NCI-H1417 (cell line): ENCODE measurements at regions not wholly inside any gene's neighbourhood (a gene's known extent, or its start where the extent isn't known, plus 50 kb on each side); places are given as distances from the start of the nearest gene placed in this dataset.
A peak's percentile ranks its signal among the peaks of the same experiment; 100 is the strongest.

ENCODE experiments used
- DNase-seq, 3 experiments: peaks; one replicate each; lab custom pipeline; 2025; lab: John Stamatoyannopoulos, UW

DNA sequence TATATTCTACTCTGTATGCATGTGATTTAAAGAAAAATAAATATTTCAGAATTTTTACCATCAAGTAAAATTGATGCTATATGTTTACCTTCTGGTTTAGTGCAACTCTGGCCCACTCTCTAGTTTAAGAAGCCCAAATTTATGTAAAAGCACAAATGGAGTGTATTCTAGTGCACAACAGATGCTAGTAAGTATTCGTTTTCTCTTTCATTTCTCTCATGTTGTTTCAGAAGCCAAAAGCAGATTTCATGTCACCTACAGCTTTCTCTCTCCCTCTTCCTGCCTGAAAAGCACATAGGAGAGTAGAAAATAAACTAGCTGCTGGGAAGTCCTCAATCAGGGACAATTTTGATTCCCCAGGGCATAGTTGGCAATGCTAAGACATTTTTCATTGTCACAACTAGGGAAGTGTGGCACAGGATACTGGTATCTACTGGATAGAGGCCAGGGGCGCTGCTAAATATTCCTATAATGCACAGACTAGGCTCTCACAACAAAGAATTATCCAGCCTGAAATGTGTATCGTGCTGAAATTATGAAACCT, 147.4 kb upstream of the ARHGEF26 start:
- no peak for DNase-seq

DNA sequence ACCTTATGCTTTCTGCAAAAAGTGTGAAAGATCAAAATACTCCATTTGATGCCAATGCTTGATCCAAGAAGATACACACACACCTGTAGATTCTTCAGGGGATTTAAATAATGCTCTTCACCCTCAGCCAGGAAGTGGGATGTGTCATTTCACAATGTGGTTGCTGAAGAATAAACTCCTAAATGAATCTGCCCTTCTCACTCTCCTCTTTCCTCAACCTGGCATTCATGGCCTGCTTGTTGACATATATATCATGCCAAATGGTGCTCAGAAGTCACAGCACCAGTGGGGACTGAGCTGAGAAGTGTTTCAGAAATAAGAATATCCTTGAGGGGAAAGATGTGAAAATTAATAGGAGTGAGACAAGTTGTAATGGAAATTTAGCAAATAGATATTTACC, 146.6 kb upstream of the ARHGEF26 start:
- DNase-seq = no peak

DNA sequence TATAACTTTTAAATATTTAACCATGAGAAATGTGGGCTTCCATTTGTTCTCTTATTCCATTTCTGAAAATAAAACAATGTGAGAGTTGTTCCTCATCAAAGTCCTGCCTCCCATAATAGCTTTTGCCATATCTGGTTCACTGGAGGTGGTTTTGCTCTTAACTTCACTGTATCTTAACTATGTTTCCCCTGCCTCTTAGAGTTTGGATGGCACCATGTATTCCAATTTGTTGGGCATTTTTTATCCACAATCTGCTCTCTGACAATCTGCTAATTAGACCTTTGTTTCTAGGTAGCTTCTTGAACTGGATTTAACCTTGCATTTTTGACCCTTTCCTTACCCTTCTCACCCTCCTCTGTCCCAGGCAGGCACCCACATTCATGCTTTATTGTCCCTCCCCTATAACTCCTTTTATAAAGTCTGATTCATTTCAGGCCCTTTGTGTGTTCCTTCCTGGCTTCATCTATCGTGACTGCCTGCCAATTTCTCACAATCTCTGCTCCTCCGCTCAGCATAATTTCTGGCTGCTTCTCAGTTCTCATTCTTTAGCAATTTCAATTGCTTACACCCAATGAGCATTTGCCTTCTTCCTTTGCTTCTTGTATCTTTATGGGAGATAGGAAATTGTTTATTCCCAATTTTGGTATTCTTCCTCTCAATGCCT, 144.2 kb upstream of the ARHGEF26 start:
- DNase-seq = peak in 1 of 3 experiments; percentile 46

DNA sequence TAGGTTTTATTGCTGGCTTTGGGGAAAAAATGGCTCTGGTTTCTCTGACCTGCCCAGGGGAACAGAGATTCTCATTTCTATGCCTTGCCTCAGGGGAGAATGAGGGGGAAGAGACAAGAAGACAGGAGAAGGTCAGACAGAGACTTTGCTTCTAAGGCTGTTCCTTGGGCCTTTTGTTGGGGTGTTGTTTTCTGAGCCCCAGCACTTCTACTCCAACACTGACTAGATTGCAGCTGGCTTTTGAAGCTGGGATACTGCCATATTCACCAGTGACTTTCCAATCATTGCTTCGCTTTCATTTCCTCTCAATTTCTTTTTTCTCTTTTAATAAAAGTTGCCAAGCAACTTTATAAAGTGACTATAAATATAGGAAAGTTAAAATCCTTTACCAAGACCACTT, 143.2 kb upstream of the ARHGEF26 start:
- DNase-seq = no peak

DNA sequence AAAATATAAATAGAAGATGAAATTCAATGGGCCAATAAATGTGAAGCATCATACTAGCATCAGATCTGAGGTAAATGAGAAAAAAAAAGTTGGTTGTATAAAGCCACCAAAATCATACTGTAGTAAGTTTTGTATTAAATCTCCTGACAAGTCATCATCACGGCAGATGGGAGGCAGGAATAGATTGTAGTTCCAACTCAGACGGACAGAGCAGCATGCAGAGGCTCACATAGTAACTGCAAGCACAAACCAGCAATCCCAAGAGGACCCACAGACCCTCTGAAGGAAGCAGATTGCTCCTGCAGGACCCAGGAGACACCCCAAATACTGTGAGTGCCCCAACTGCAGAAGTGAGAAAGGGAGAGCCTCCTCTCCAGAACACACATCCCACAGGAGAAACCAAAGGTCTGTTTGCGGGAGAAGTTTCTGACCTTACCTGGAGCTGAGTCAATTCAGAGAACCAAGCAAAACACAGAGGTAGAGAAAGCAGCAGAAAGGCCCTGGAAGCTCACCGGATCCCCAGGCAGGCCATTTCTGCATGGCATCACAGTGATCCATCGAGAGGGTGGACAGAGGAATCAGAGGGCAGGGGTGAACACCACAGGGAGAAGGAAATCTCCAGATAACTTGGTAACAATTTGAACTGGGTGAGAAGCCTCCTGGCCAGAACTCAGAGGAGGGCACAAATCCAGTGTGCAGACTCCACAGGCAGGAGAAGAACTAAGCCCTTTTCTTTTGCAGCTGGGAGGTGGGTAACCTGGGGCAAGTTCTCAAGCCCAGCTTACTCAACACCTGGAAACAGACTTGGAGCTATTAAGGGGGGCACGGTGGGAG, 141.6 kb upstream of the ARHGEF26 start:
- DNase-seq = no peak

DNA sequence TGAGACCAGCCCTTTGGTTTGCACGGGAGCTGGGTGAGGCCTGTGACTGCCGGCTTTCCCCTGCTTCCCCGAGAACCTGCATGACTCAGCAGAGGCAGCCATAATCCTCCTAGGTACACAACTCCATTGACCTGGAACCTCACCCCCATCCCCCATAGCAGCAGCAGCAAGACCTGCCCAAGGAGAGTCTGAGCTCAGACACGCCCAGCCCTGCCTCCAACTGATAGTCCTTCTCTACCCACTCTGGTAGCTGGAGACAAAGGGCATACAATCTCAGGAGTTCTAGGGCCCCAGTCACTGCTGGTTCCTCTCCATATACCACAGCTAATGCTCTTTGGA, 141.0 kb upstream of the ARHGEF26 start:
- DNase-seq = no peak

DNA sequence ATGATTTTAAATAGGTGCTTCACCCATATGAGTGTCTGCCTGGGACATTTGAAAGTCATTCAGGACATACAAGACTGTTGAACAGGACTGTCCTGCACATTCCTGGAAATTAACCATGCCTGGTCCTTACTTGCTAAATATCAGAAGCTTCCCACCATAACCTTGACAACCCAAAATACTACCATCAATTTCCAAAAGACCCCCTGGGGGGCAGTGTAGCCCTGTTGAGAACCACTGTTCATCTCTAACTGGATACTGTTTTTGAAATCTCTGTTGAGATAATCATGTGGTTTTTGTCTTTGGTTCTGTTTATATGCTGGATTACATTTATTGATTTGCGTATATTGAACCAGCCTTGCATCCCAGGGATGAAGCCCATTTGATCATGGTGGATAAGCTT, 123.8 kb upstream of the ARHGEF26 start:
- peak in 1 of 3 experiments; percentile 34 for DNase-seq

DNA sequence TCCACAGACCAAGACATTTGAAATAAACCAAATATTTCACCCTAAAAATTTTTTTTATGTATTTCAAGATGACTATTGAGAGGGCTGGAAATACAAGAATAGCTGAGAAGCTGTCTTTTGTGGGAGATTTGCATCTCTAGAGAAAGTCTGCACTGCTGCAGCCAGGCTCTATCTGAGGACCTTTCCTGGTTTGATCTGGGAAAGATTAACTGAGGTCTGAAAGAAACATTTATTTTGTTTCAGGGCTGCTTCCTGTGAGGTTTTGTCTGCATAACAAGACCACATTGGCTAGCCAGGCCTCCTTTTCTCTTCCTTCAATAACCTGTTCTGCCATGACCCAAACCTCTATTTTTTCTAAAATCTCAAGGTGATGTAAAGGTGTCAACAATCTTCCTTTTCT, 117.5 kb upstream of the ARHGEF26 start:
- DNase-seq = no peak

DNA sequence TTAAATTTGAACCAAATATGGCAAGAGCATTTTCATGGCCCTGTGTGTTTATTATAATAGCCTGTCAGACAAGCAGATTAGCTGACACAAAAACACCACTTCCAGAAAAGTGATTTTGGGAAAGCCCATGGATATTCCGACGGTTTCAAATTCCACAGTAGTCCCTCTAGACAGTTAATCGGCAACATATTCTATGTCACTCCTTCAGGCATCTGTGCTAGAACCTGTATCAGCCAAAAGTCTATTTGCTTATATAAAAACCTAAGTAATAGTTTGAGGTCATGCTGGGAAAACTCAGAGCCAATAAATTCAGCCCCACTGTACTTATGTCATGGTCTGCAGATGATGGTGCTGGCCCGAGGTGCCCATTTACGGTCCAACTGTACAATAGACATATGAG, 110.2 kb upstream of the ARHGEF26 start:
- no peak for DNase-seq

DNA sequence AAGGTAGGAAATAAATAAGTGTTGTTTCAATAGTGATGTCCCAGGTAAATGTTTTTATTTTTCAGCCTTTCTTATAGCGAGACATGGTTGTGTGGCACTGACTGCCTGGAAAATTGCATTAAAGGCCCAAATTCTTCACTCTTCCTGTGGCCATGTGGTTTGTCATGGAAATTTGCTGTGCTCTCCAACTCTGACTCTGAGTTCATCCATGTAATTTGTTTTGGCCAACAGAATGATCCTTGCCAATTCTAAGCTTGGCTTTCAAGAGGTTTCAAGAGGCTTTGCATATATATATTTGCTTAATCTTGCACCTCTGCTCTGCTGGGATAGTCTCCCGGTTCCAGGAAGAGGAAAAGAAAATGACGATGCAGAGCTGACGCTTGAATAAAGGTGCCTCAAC, 107.5 kb upstream of the ARHGEF26 start:
- DNase-seq = no peak

DNA sequence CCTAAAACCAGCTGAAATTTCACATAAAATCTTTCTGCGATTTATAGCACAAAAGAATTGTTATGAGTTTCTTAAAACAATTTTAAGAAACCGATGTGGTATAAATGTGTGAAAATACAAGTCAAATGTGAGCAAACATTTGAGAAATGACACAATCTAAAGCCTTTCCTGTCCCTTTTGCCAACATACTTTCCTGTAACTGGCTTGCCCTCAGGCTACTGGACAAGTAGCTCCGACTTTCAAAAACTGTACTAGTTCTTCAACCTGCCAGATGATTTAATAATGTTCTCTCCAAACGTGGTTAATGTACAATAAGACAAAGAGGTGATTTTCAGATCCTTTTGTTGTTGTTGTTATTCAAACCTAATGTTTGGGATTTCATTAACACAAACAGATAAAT, 105.9 kb upstream of the ARHGEF26 start:
- no peak for DNase-seq

DNA sequence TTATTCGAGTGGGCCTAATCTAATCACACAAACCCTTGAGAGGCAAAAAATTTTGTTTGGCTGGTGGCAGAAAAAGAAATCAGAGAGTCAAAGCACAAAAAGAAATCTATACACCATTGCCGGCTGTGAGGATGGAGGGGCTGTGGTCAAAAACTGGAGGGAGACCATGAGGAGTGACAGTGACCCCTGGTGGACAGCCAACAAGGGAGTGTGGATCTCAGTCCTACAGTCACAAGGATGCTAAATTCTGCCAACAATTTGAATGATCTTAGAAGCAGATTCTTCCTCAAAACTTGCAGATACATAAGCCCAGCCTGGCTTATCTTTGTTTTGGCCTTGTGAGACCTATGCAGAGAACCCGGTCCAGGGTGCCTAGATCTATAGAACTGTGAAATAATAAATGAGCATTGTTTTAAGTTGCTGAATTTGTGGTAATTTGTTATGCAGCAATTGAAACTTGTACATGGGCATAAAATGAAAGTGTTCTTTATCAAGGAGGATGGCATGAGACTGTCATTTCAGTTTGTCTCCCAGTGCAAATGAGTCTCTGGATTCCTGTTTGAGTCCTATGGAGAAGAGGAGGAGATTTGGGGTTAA, 103.0 kb upstream of the ARHGEF26 start:
- DNase-seq = peak; percentile 3 to 53 (median 17)

DNA sequence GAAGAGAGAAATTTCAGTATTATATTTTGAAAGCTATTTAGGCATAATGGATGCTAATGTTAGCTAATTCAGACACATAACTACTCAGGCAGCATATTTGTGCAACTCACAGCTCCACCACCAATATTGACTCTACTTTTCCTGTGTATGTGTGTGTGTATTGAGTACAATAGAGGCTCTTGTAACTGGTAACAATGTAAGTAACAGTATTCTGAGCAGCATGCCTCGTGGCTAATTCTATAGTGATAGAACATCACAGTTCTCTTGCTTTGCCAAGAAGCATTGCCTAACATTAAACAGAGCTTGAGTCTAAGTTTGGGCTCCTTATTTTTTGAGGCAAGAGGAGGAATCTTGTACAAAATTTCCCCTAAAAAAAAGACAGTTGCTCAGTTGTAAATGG, 98.6 kb upstream of the ARHGEF26 start:
- DNase-seq = peak in 1 of 3 experiments; percentile 29

DNA sequence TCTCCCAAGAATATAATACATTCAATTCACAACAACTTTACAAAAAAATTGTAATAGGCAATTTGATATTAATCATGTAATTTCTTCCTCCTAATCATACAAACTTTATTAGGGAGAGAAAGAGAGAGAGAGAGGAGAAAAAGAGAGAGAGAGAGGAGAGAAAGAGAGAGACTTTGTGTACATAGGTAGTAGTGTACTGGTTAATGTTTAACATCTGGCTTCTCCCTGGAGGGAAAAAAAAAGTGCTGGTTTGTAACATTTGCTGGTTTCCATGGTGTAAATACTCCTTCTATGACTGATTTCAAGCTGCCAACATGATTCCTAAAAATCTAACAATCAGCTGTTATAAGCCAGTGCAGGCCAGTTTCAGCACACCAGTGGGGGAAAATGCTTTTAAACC, 98.0 kb upstream of the ARHGEF26 start:
- no peak for DNase-seq

DNA sequence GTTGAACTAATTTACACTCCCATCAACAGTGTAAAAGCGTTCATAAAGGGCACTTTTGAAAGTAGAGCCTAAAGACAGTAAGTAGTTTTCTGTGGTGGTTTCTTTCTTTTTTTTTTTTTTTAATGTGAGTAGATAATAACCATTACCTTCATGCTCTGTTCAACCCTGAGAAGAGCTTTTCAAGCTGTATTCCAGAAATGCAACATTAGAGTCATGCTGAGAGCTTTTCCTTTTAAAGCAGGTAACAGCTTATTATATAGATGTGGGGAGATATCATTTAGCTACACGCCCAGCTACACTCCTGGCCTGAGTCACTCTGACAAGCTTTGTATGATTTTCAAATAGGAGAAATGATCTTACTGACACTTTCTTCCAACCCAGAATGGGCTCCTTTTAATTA, 96.2 kb upstream of the ARHGEF26 start:
- DNase-seq = peak in 2 of 3 experiments; percentile 10 to 49

DNA sequence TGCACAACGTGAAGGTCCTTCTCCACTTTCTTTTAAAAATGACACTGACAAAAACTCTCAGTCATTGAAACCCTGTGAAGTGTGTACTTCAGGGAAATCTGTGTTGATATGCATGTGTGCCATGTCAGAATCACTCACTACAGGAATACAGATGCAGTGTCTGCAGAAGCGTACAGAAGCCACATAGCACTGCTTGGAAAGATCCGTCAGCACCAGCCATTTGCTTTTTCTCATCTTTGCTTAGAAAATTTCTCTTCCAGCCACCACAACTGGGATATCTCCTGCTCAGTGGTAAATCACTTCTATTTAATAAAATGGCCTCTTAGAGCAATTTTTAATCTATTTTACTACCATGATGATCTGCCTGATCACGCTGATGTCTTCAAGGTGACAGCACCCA, 91.3 kb upstream of the ARHGEF26 start:
- DNase-seq = no peak

DNA sequence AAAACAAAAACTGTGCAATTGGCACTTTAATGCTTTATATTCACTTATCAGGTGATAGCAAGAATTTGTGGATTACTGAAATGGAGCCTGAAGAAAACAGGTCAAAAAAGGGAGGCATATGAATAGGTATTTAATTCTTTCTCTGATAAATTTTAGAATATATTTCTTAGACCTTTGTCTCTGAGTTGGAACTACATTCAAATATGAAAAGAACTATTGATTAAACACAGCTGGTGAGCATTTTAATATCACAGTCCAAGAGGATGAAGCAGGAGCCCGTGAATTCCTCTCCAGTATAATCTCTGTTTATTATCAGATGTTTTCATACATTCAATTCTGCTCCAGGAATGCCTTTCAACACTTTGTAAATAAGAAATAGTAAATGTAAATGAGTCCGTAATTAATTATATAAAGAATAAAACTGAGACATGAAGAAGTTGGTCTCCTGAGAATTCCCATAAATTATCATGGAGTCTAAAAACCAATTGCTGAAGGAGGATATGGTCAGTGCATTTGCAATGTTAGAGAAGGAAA, 86.3 kb upstream of the ARHGEF26 start:
- no peak for DNase-seq

DNA sequence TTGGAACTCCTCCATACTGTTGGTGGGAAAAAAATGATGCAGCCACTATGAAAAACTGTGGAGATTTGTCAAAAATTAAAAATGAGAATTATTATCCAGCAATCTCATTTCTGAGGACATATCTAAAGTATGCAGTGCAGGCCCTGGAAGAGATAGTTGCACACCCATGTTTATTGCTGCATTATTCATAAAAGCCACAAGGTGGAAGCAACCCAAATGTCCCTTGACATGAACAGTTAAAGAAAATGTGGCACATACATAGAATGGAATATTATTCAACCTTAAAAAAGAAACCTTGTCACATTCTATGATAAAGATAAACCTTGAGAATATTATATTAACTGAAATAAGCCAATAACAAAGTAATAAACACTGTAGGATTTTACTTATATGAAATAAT, 80.9 kb upstream of the ARHGEF26 start:
- peak in 1 of 3 experiments; percentile 44 for DNase-seq

DNA sequence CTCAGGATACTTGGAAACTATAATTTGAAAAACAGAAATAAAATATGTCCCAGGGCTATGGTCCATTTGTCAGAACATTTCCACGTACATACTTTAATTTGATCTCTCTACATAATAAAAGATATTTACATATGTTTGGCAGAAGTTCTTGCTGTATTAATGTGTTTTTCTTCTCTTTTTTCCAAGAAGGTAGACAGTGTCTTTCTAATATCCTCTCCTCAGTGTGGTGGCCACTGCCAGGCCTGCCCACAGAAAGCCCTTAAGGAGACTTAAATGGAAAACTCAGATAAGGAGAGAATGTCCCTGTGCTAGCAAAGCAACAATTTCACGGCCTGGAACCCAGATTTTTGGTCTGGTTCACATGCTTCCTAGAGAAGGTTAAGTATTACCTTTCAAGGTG, 76.5 kb upstream of the ARHGEF26 start:
- DNase-seq = no peak

DNA sequence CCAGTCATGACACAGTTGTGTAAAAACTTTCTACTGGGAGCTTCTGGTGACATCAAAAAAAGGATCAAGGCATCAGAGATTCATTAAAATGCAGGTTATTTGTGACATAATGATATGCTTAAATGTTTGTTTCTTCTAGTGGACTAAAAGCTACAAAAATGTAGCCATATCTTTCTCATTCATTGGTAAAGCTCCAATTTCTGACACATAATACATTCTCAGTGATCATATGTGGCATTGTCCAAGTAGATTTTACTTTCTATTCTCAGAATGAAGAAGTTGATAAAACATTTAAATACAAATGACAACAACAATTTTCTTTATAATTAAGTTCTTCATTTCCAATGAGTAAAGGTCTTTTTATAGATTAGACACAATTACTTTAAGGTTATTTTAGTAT, 71.0 kb upstream of the ARHGEF26 start:
- DNase-seq = no peak

DNA sequence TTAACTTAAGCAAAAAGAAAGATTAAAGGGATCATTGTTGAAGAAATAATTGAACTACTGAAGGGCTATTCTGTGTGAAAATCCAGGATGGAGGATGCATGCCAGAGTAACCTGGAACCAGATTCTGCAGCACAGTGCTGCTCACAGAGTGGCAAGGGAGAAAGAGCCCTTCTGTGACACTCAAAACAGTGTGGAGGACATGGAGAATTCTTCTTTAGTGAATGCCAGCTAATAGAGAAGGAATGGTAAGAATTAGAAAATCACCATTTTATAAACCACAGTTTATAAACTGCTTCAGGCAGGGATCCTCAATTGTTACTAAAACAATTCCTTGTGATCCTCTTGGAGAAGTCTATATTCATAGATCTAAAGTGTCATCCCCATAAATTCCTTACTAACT, 70.4 kb upstream of the ARHGEF26 start:
- DNase-seq = no peak

DNA sequence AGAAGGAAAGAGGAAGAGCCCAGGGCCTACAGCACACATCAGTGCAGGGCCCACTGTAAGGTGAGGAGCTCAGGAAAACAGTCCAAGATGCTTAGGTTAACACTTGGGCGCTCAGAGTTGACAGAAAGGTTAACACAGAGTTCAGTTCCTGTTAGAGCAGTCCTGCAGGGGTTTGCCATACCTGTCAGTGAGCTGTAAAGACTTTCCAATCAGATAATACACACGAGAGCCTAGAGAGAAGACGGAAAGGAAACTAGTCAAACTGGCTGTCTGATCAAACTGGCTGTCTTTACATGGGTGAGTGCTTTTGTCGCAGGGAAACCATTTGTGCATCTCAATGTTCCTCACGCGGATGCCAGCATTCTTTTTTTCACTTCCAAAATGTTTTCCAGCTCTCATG, 61.4 kb upstream of the ARHGEF26 start:
- DNase-seq = no peak
